Lower lobe of right lung (tissue), 2 donors: ENCODE measurements at regions not wholly inside any gene's neighbourhood (a gene's known extent, or its start where the extent isn't known, plus 50 kb on each side); places are given as distances from the start of the nearest gene placed in this dataset.

ENCODE experiments used
- ATAC-seq, 2 donors: fragments of 200-7000 bp; cut with Tn5 transposase; one replicate each; pipeline ENCODE4 v1.9.1; 2020 to 2022; ENCODE audit warnings: mild to moderate bottlenecking in 2 of 2, moderate library complexity in 2 of 2
- DNase-seq: peaks from one replicate; pipeline ENCODE4 v3.0.0-alpha.2; 2020
- H3K27ac ChIP-seq: fragments of 200-600 bp; one replicate; pipeline ENCODE4 v1.8.0; 2022
- H3K27me3 ChIP-seq: fragments of 200-600 bp; one replicate; pipeline ENCODE4 v1.8.0; 2022; ENCODE audit warnings: low read depth
- H3K36me3 ChIP-seq: fragments of 200-600 bp; one replicate; pipeline ENCODE4 v1.8.0; 2022; ENCODE audit warnings: mild to moderate bottlenecking
- H3K4me1 ChIP-seq: fragments of 200-600 bp; one replicate; pipeline ENCODE4 v1.8.0; 2022
- H3K4me3 ChIP-seq: fragments of 200-600 bp; one replicate; pipeline ENCODE4 v1.8.0; 2022; ENCODE audit warnings: mild to moderate bottlenecking
- H3K9me3 ChIP-seq: fragments of 200-600 bp; one replicate; pipeline ENCODE4 v1.8.0; 2022
- CTCF ChIP-seq: fragments of 200-600 bp; IDR thresholded peaks from one replicate; pipeline ENCODE4 v1.8.0; 2022; ENCODE audit warnings: antibody characterized with exemption, mild to moderate bottlenecking
- intact Hi-C: fragments of 100-400 bp; cut with DNase I; formaldehyde crosslinking; loops from one replicate; pipeline ENCODE4 v1.11.0; 2022
- donor health status: DM: no; HTN: yes; CAD: no; lungs with severe emphysema.

DNA sequence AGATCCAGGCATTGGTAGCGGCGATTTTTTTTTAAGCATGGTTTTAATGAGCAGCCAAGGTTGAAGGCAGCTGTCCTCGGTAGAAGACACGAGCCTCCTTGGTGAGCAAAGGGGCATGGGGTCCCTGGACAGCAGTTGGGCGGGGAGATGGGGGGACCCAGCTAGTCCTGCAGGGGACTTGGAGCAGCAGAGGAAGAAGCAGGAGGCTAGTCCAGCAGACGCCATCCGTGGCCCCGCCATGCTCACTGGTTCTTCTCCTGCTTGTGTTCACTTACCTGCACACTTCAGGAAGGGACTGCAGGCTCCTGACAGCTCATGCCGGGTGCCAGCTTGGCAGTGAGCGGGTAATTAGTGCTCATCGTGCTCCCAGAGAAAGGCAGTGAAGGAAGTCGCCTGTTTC lies 130.2 kb upstream of the CDH5 start:
- intact Hi-C loops, result no loop called here
- no peaks in the 10 kb centered on the region for H3K4me1 ChIP-seq
- H3K36me3 ChIP-seq, result no peaks in the 10 kb centered on the region
- no peaks in the 10 kb centered on the region for H3K9me3 ChIP-seq
- no peaks in the 10 kb centered on the region for H3K27me3 ChIP-seq
- no peak for ATAC-seq
- no peak overlapping the region for H3K27ac ChIP-seq
- no peak overlapping the region for H3K4me3 ChIP-seq
- no peak for DNase-seq
- no peak for TF ChIP-seq CTCF

- ATAC-seq (no peak), DNase-seq (no peak)
- Histone ChIP-seq H3K9me3 (no peaks in the 10 kb centered on the region), H3K27ac (no peak overlapping the region), H3K27me3 (no peaks in the 10 kb centered on the region), H3K36me3 (no peaks in the 10 kb centered on the region), H3K4me3 (no peak overlapping the region), H3K4me1 (no peaks in the 10 kb centered on the region)
- intact Hi-C loops, result no loop called here
- TF ChIP-seq CTCF, result no peak
Measured at GRCh38 chr16:66231452-66232160, 134.9 kb upstream of the CDH5 start.

- Histone ChIP-seq H3K4me3 (no peak overlapping the region), H3K27ac (no peak overlapping the region), H3K36me3 (no peaks in the 10 kb centered on the region), H3K27me3 (no peaks in the 10 kb centered on the region), H3K9me3 (no peaks in the 10 kb centered on the region), H3K4me1 (no peaks in the 10 kb centered on the region)
- no peak for TF ChIP-seq CTCF
- DNase-seq (no peak), ATAC-seq (no peak)
- intact Hi-C loops, result no loop called here
Measured at GRCh38 chr16:66229651-66230050, 136.8 kb upstream of the CDH5 start.

GRCh38 chr16:66228792-66229191 lies 137.7 kb upstream of the CDH5 start:
- no peak overlapping the region for H3K4me3 ChIP-seq
- no peaks in the 10 kb centered on the region for H3K4me1 ChIP-seq
- ATAC-seq (no peak), DNase-seq (no peak)
- H3K36me3 ChIP-seq, result no peaks in the 10 kb centered on the region
- H3K9me3 ChIP-seq, result no peaks in the 10 kb centered on the region
- H3K27me3 ChIP-seq, result no peaks in the 10 kb centered on the region
- H3K27ac ChIP-seq, result no peak overlapping the region
- intact Hi-C loops, result no loop called here
- TF ChIP-seq CTCF, result no peak

DNA sequence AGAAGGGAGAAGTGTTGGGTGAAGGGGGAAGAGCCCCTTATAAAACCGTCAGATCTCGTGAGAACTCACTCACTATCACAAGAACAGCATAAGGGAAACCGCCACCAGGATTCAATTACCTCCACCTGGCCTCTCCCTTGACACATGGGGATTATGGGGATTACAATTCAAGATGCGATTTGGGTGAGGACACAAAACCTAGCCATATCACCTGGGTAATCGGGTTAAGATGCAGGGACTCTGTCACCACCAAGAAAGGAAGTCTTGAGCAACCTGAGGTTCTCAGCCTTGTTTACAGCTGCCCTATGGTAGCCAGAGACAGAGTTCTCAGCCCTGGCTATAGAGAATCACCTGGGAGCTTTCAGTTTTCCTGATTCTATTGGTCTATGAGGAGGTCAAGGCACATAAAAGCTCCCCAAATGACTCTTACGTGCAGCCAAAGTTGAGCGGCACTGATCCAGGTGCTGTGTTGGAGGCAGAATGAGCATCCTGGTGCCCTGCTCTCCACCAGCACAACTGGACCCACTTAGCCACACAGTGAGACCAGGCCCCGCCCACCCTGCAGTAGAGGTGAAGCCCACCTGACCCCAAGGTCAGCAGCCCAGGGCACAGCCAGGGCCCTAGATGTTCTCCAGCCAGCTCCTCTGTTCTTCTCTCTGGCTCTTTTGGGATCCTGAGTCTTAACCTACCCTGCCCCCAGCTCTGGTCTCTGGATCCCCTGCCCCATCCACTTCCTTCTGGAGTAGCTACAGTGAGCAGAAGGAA lies 138.5 kb upstream of the CDH5 start:
- Histone ChIP-seq H3K9me3 (no peaks in the 10 kb centered on the region), H3K27me3 (no peaks in the 10 kb centered on the region), H3K36me3 (no peaks in the 10 kb centered on the region), H3K4me3 (no peak overlapping the region), H3K4me1 (no peaks in the 10 kb centered on the region), H3K27ac (no peak overlapping the region)
- no peak for TF ChIP-seq CTCF
- ATAC-seq (no peak), DNase-seq (no peak)
- intact Hi-C loops, result no loop called here
